ENCODE measurements at regions not wholly inside any gene's neighbourhood (a gene's known extent, or its start where the extent isn't known, plus 50 kb on each side); places are given as distances from the start of the nearest gene placed in this dataset.
"Not testable (repeated sequence)": the region's sequence is repeated elsewhere in the genome, so short reads cannot be mapped to it uniquely, and the experiment has no call there.

GRCh38 chr17:54368906-54369305 is 531.7 kb upstream of the TOM1L1 start:
- TF ChIP-seq POLR2AphosphoS5 (IDR thresholded peaks at IDR 0.05) (no peak), POLR2A (IDR thresholded peaks at IDR 0.05) (no peak), CTCF (IDR thresholded peaks at IDR 0.05 in 8 of 11, conservative IDR thresholded peaks at IDR 0.05 in 3 of 11) (no peak)
- Histone ChIP-seq H3K27ac (no peak overlapping the region), H3K27me3 (replicated peaks in 1 of 7) (no peaks in the 10 kb centered on the region), H3K4me1 (no peaks in the 10 kb centered on the region), H3K36me3 (no peaks in the 10 kb centered on the region), H3K4me3 (no peak overlapping the region), H3K9me3 (peaks cover 0 to 20% (median 12%) of the 10 kb centered on the region in 8 donors)
- intact Hi-C loops (cut with DNase I; ENCODE audit: low total_unique reads): no loop called here
- no peak for DNase-seq

GRCh38 chr17:54372069-54372749 is 528.4 kb upstream of the TOM1L1 start:
- WGBS, 5 donors: 44 to 56% (median 52%) methylated on average over 2 of the region's 2 CpGs
- DNase-seq: no peak
- TF ChIP-seq POLR2A (IDR thresholded peaks at IDR 0.05) (no peak), POLR2AphosphoS5 (IDR thresholded peaks at IDR 0.05) (no peak), CTCF (IDR thresholded peaks at IDR 0.05 in 8 of 11, conservative IDR thresholded peaks at IDR 0.05 in 3 of 11) (no peak)
- Histone ChIP-seq H3K27ac (no peak overlapping the region), H3K4me3 (no peak overlapping the region), H3K27me3 (replicated peaks in 1 of 7) (no peaks in the 10 kb centered on the region), H3K36me3 (no peaks in the 10 kb centered on the region), H3K9me3 (peaks cover 0 to 19% (median 11%) of the 10 kb centered on the region in 8 donors), H3K4me1 (no peaks in the 10 kb centered on the region)
- intact Hi-C loops (cut with DNase I; ENCODE audit: low total_unique reads): no loop called here

- Histone ChIP-seq H3K36me3 (no peaks in the 10 kb centered on the region), H3K4me1 (no peaks in the 10 kb centered on the region), H3K27me3 (replicated peaks in 1 of 7) (no peaks in the 10 kb centered on the region), H3K9me3 (peaks cover 0 to 18% (median 10%) of the 10 kb centered on the region in 8 donors), H3K4me3 (no peak overlapping the region), H3K27ac (no peak overlapping the region)
- intact Hi-C loops (cut with DNase I; ENCODE audit: low total_unique reads): no loop called here
- DNase-seq: no peak
- WGBS, 5 donors: 12 to 42% (median 31%) methylated on average over 1 of the region's 1 CpG
- no peak for TF ChIP-seq POLR2A (IDR thresholded peaks at IDR 0.05)
Measured at GRCh38 chr17:54373970-54374369, 526.7 kb upstream of the TOM1L1 start.

GRCh38 chr17:54376409-54376808 is 524.2 kb upstream of the TOM1L1 start:
- H3K36me3 ChIP-seq; H3K27me3 ChIP-seq (replicated peaks in 1 of 7); H3K9me3 ChIP-seq; H3K4me3 ChIP-seq; intact Hi-C loops (cut with DNase I; ENCODE audit: low total_unique reads); DNase-seq; H3K27ac ChIP-seq; H3K4me1 ChIP-seq: not testable (repeated sequence)
- 87 to 92% (median 88%) methylated on average over 6 of the region's 6 CpGs for WGBS, 5 donors

GRCh38 chr17:54381482-54381881 is 519.2 kb upstream of the TOM1L1 start:
- Histone ChIP-seq H3K27me3 (replicated peaks in 1 of 7) (no peaks in the 10 kb centered on the region), H3K4me3 (no peak overlapping the region), H3K4me1 (no peaks in the 10 kb centered on the region), H3K9me3 (peaks cover 0 to 5% (median 0%) of the 10 kb centered on the region in 8 donors), H3K36me3 (no peaks in the 10 kb centered on the region), H3K27ac (no peak overlapping the region)
- WGBS, 5 donors: 91 to 98% (median 94%) methylated on average over 3 of the region's 3 CpGs
- no peak for DNase-seq
- TF ChIP-seq POLR2AphosphoS5 (IDR thresholded peaks at IDR 0.05): no peak
- no peak for TF ChIP-seq POLR2A (IDR thresholded peaks at IDR 0.05)
- TF ChIP-seq CTCF (IDR thresholded peaks at IDR 0.05 in 8 of 11, conservative IDR thresholded peaks at IDR 0.05 in 3 of 11): no peak
- intact Hi-C loops (cut with DNase I; ENCODE audit: low total_unique reads): no loop called here
